HepG2 (cell line): ENCODE measurements at regions not wholly inside any gene's neighbourhood (a gene's known extent, or its start where the extent isn't known, plus 50 kb on each side); places are given as distances from the start of the nearest gene placed in this dataset.
"Not testable (repeated sequence)": the region's sequence is repeated elsewhere in the genome, so short reads cannot be mapped to it uniquely, and the experiment has no call there.

ENCODE experiments used
- ATAC-seq: fragments of 200-7000 bp; cut with Tn5 transposase; 3 replicates; pipeline ENCODE4 v1.9.1; 2020; ENCODE audit warnings: mild to moderate bottlenecking, moderate library complexity
- BruUV-seq: library from RNA; stranded (reverse); fragments of 400-500 nt; replicated peaks from 2 replicates; lab custom pipeline; 2021; lab: Mats Ljungman, UMichigan
- CTCF ChIA-PET: fragments of 300-600 bp; formaldehyde crosslinking; extraction: SDS; loops from one replicate; lab custom pipeline; 2021; ENCODE audit warnings: low total read pairs, inconsistent platforms, low intra/inter-chr PET ratio; lab: Yijun Ruan, JAX
- POLR2A ChIA-PET: fragments of 350-600 bp; sonication (Branson Sonifier 250); formaldehyde crosslinking; loops from one replicate; lab custom pipeline; 2020; ENCODE audit warnings: antibody characterized with exemption, inconsistent platforms; lab: Yijun Ruan, JAX
- DNase-seq: peaks from one replicate; pipeline ENCODE4 v3.0.0-alpha.2; 2015; ENCODE audit warnings: low spot score
- FAIRE-seq: peaks from 3 replicates; lab custom pipeline; 2011; peaks lifted over from hg19 to GRCh38; lab: Jason Lieb, UNC
- H2AFZ ChIP-seq: one replicate; pipeline ENCODE4 v1.6.1; 2011; ENCODE audit warnings: low read length, inconsistent platforms
- H3K27ac ChIP-seq: fragments of 300-600 bp; 3 replicates; pipeline ENCODE4 v1.8.0; 2011; ENCODE audit warnings: mixed run types, mild to moderate bottlenecking, mixed read lengths, low read length, inconsistent platforms; ENCODE audit not compliant: insufficient read depth; ENCODE audit errors: extremely low read length
- H3K27me3 ChIP-seq, 2 experiments: fragments of 200-600 bp in 1 of 2; 2 replicates in 1 of 2; 3 replicates in 1 of 2; pipeline versions ENCODE4 v1.6.0 to v1.8.0; 2011; ENCODE audit warnings: low read length in 2 of 2, mild to moderate bottlenecking in 2 of 2, moderate library complexity in 2 of 2, inconsistent platforms in 1 of 2; ENCODE audit not compliant: insufficient read depth in 2 of 2, control insufficient read depth in 1 of 2
- H3K36me3 ChIP-seq, 2 experiments: fragments of 200-600 bp in 1 of 2; replicated peaks in 1 of 2; 2 replicates in 1 of 2; 3 replicates in 1 of 2; pipeline versions ENCODE4 v1.5.1 to v1.8.0; 2011; ENCODE audit warnings: low read length in 2 of 2, inconsistent platforms in 1 of 2; ENCODE audit not compliant: insufficient read depth in 2 of 2, control insufficient read depth in 1 of 2
- H3K4me1 ChIP-seq: 2 replicates; pipeline ENCODE4 v1.5.1; 2012; ENCODE audit warnings: low read length, inconsistent platforms; ENCODE audit not compliant: insufficient read depth
- H3K4me2 ChIP-seq: 2 replicates; pipeline ENCODE4 v1.6.0; 2011; ENCODE audit warnings: low read depth, low read length, inconsistent platforms
- H3K4me3 ChIP-seq, 3 experiments: fragments of 200-600 bp in 1 of 3; sonication (generic), shearing (Covaris generic) in 1 of 3; replicated peaks in 1 of 3; 2 replicates each; pipeline ENCODE4 v1.5.1; 2011 to 2016; ENCODE audit warnings: low read length in 3 of 3, inconsistent platforms in 2 of 3, low read depth in 2 of 3, mild to moderate bottlenecking in 2 of 3, control low read depth in 1 of 3, mixed read lengths in 1 of 3; ENCODE audit not compliant: insufficient read depth in 1 of 3
- H3K79me2 ChIP-seq: one replicate; pipeline ENCODE4 v1.6.1; 2011; ENCODE audit warnings: low read length, inconsistent platforms; ENCODE audit not compliant: insufficient read depth
- H3K9ac ChIP-seq: 2 replicates; pipeline ENCODE4 v1.6.0; 2011; ENCODE audit warnings: mild to moderate bottlenecking, low read depth, low read length, inconsistent platforms; ENCODE audit not compliant: insufficient read depth
- H3K9me3 ChIP-seq: 2 replicates; pipeline ENCODE4 v1.5.1; 2012; ENCODE audit warnings: mild to moderate bottlenecking, low read length
- H4K20me1 ChIP-seq: 2 replicates; pipeline ENCODE4 v1.6.0; 2011; ENCODE audit warnings: inconsistent platforms, mild to moderate bottlenecking, low read length, moderate library complexity; ENCODE audit not compliant: insufficient read depth
- HNF1A ChIP-seq, 2 experiments: sonication (generic) in 1 of 2; formaldehyde crosslinking in 1 of 2; IDR thresholded peaks; 2 replicates each; pipeline versions ENCODE4 v1.4.0 to v1.6.1; 2016 to 2020; ENCODE audit warnings: borderline replicate concordance in 1 of 2, low read depth in 1 of 2, mild to moderate bottlenecking in 1 of 2, missing genetic modification reagents in 1 of 2
- HNRNPK ChIP-seq: fragments of 200-400 bp; formaldehyde crosslinking; IDR thresholded peaks from 2 replicates; pipeline ENCODE4 v1.6.1; 2018; ENCODE audit warnings: low read length, low read depth, moderate library complexity, mild to moderate bottlenecking; ENCODE audit not compliant: poor library complexity, severe bottlenecking
- NFIC ChIP-seq: IDR thresholded peaks from 2 replicates; pipeline ENCODE4 v1.6.1; 2012; ENCODE audit warnings: mild to moderate bottlenecking, low read length, inconsistent platforms
- RCOR2 ChIP-seq: IDR thresholded peaks from 2 replicates; pipeline ENCODE4 v1.6.1; 2016; ENCODE audit warnings: missing biosample characterization, missing genetic modification reagents
- RFXAP ChIP-seq: sonication (generic); formaldehyde crosslinking; IDR thresholded peaks from 2 replicates; pipeline ENCODE4 v1.4.0; 2020; ENCODE audit warnings: missing genetic modification reagents, borderline replicate concordance
- THAP7 ChIP-seq: sonication (generic); formaldehyde crosslinking; IDR thresholded peaks from 2 replicates; pipeline ENCODE4 v1.8.1; 2023; ENCODE audit warnings: mild to moderate bottlenecking, missing genetic modification reagents
- ZNF577 ChIP-seq: sonication (generic); formaldehyde crosslinking; IDR thresholded peaks from 2 replicates; pipeline ENCODE4 v1.4.0; 2020; ENCODE audit warnings: mild to moderate bottlenecking, low read depth, missing genetic modification reagents, borderline replicate concordance
- WGBS: methylation state at CpG from one replicate; pipeline ENCODE4 v1.1.6; 2017; ENCODE audit warnings: low lambda C conversion rate; 5-methylcytosine and 5-hydroxymethylcytosine counted together
- in situ Hi-C: cut with HindIII; loops from 2 replicates; pipeline ENCODE4 v1.10.0; 2017; ENCODE audit warnings: low pct_unique_long_range_greater_than_20kb; ENCODE audit not compliant: extremely low pct_ligation_motif_present
- intact Hi-C: fragments of 100-400 bp; cut with micrococcal nuclease; formaldehyde crosslinking; loops from one replicate; pipeline ENCODE4 v1.10.0; 2022; ENCODE audit not compliant: unreplicated experiment

GRCh38 chr4:133266966-133267365, 117.9 kb downstream of the PCDH10 start:
- H3K4me1 ChIP-seq, intact Hi-C loops, H3K27ac ChIP-seq, H3K9ac ChIP-seq, H3K36me3 ChIP-seq, in situ Hi-C loops, H3K4me3 ChIP-seq, H3K27me3 ChIP-seq, DNase-seq, ATAC-seq, H3K79me2 ChIP-seq, H4K20me1 ChIP-seq, BruUV-seq, CTCF ChIA-PET, H2AFZ ChIP-seq, H3K9me3 ChIP-seq, FAIRE-seq, H3K4me2 ChIP-seq, POLR2A ChIA-PET: not testable (repeated sequence)
- 50% methylated on average over 6 of the region's 11 CpGs for WGBS

- POLR2A ChIA-PET, BruUV-seq, DNase-seq, H4K20me1 ChIP-seq, H3K79me2 ChIP-seq, H3K9ac ChIP-seq, H3K36me3 ChIP-seq, H3K4me1 ChIP-seq, intact Hi-C loops, H2AFZ ChIP-seq, in situ Hi-C loops, FAIRE-seq, H3K27me3 ChIP-seq, H3K27ac ChIP-seq, CTCF ChIA-PET, ATAC-seq, H3K9me3 ChIP-seq, H3K4me2 ChIP-seq, H3K4me3 ChIP-seq: not testable (repeated sequence)
- WGBS = 16% methylated on average over 3 of the region's 3 CpGs
Measured at GRCh38 chr4:133264251-133264650, 115.2 kb downstream of the PCDH10 start.

- DNase-seq (no peak), ATAC-seq (no peak), FAIRE-seq (no peak)
- H3K9ac ChIP-seq = no peak overlapping the region
- no peak overlapping the region for H3K4me2 ChIP-seq
- H2AFZ ChIP-seq = no peak overlapping the region
- H4K20me1 ChIP-seq = no peaks in the 10 kb centered on the region
- H3K4me3 ChIP-seq = no peak overlapping the region
- no peaks in the 10 kb centered on the region for H3K9me3 ChIP-seq
- H3K4me1 ChIP-seq = no peaks in the 10 kb centered on the region
- no peaks in the 10 kb centered on the region for H3K36me3 ChIP-seq
- no peaks in the 10 kb centered on the region for H3K79me2 ChIP-seq
- H3K27ac ChIP-seq = no peak overlapping the region
- ChIA-PET CTCF (no interaction called here), POLR2A (no interaction called here)
- WGBS = 0% methylated on average over 3 of the region's 3 CpGs
- in situ Hi-C loops (no loop called here), intact Hi-C loops (no loop called here)
- BruUV-seq = no TSS peak
- H3K27me3 ChIP-seq = no peaks in the 10 kb centered on the region
- TF ChIP-seq THAP7 (CRISPR knock-in tag) (no peak), HNRNPK (no peak), HNF1A (IDR thresholded peaks at IDR 0.05; ENCODE audit: low read depth) (no peak), HNF1A (CRISPR knock-in tag; IDR thresholded peaks at IDR 0.05; ENCODE audit: borderline replicate concordance) (no peak), RFXAP (CRISPR knock-in tag) (no peak), RCOR2 (CRISPR knock-in tag) (no peak), ZNF577 (CRISPR knock-in tag) (no peak), NFIC (no peak)
Measured at GRCh38 chr4:133263104-133263503, 114.0 kb downstream of the PCDH10 start.
